ENCODE measurements at regions not wholly inside any gene's neighbourhood (a gene's known extent, or its start where the extent isn't known, plus 50 kb on each side); places are given as distances from the start of the nearest gene placed in this dataset.

GRCh38 chrX:40182615-40183014, 84.9 kb upstream of the BCOR start:
- TF ChIP-seq CTCF (IDR thresholded peaks at IDR 0.05): no peak
- no peak for TF ChIP-seq POLR2A (IDR thresholded peaks at IDR 0.05)

Data from testis (tissue), 2 donors.